ENCODE measurements at regions not wholly inside any gene's neighbourhood (a gene's known extent, or its start where the extent isn't known, plus 50 kb on each side); places are given as distances from the start of the nearest gene placed in this dataset.

DNA sequence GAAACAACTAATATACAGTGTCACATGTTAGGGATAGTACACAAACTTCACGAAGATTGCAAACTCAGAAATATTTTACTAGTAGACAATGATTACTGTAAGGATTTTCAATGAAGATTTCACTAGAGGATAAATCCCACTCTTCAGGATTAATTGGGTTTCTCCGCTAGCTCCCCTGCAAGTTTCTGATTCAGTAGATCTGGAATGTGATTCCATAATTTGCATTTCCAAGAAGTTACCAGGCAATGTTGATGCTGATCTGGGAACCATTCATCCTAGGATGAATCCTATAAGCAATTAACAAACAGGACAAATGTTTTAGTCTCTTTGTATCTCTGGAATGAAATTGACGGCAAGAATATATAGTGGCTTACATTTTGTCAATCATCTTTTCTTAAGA, 272.4 kb downstream of the ALX1 start:
- H4K20me1 ChIP-seq (ENCODE audit: insufficient read depth), result no peaks in the 10 kb centered on the region
- DNase-seq, result no peak
- H3K9ac ChIP-seq, result no peak overlapping the region
- no peaks in the 10 kb centered on the region for H3K79me2 ChIP-seq (ENCODE audit: insufficient read depth)
- H2AFZ ChIP-seq, result no peak overlapping the region
- H3K9me3 ChIP-seq (ENCODE audit: low read depth), result no peaks in the 10 kb centered on the region
- WGBS, 2 experiments (ENCODE audit: low coverage in 1 of 2, low lambda C conversion rate in 2 of 2, missing lambda C conversion rate in 2 of 2), result 87 to 91% methylated on average over 3 of the region's 3 CpGs
- TF ChIP-seq EZH2phosphoT487 (IDR thresholded peaks at IDR 0.05; ENCODE audit: insufficient read depth, low read depth) (no peak), EZH2 (IDR thresholded peaks at IDR 0.05; ENCODE audit: insufficient read depth, poor library complexity, severe bottlenecking) (no peak)
- H3K9me2 ChIP-seq (ENCODE audit: insufficient read depth), result no peaks in the 10 kb centered on the region
- no peaks in the 10 kb centered on the region for H3F3A ChIP-seq (ENCODE audit: insufficient read depth)
- H3K36me3 ChIP-seq (ENCODE audit: low read depth), result no peaks in the 10 kb centered on the region
- H3K4me2 ChIP-seq (ENCODE audit: unreplicated experiment), result no peak overlapping the region
- no peaks in the 10 kb centered on the region for H3K4me1 ChIP-seq (ENCODE audit: insufficient read depth)
- no peaks in the 10 kb centered on the region for H3K27me3 ChIP-seq (replicated peaks; ENCODE audit: insufficient read depth)
- in situ Hi-C loops (cut with MboI), result no loop called here
- no peak overlapping the region for H3K4me3 ChIP-seq
- no peak overlapping the region for H3K27ac ChIP-seq

DNA sequence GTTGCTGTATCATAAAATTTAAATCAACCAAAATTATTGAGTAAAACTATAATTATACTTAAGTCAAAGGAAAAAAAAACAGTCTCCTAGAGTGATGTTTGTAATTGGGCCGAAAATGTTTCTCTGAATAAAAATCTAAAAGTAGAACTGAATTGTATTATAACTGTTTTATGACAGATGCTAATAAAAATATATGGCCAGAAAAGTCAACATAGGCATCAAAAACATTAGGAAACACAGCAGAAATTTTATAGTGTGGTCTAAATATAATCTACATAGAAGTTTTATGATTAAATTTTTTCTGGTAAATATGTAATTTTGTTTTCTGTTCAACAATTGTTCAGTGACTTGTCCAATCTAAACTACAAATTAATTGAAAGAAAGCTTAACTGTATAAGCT, 277.8 kb downstream of the ALX1 start:
- H3K27me3 ChIP-seq (replicated peaks; ENCODE audit: insufficient read depth), result no peaks in the 10 kb centered on the region
- no peak overlapping the region for H3K4me2 ChIP-seq (ENCODE audit: unreplicated experiment)
- no peak overlapping the region for H3K27ac ChIP-seq
- no peak for DNase-seq
- TF ChIP-seq EZH2 (IDR thresholded peaks at IDR 0.05; ENCODE audit: insufficient read depth, poor library complexity, severe bottlenecking) (no peak), EZH2phosphoT487 (IDR thresholded peaks at IDR 0.05; ENCODE audit: insufficient read depth, low read depth) (no peak)
- H2AFZ ChIP-seq, result no peak overlapping the region
- no peaks in the 10 kb centered on the region for H3F3A ChIP-seq (ENCODE audit: insufficient read depth)
- no peak overlapping the region for H3K4me3 ChIP-seq
- no peaks in the 10 kb centered on the region for H3K4me1 ChIP-seq (ENCODE audit: insufficient read depth)
- in situ Hi-C loops (cut with MboI), result no loop called here
- no peaks in the 10 kb centered on the region for H3K9me3 ChIP-seq (ENCODE audit: low read depth)
- H3K36me3 ChIP-seq (ENCODE audit: low read depth), result no peaks in the 10 kb centered on the region
- H3K9ac ChIP-seq, result no peak overlapping the region
- H3K9me2 ChIP-seq (ENCODE audit: insufficient read depth), result no peaks in the 10 kb centered on the region; the same call in 1 of the 2 replicates
- WGBS, 2 experiments (ENCODE audit: low coverage in 1 of 2, low lambda C conversion rate in 2 of 2, missing lambda C conversion rate in 2 of 2), result 88 to 91% methylated on average over 1 of the region's 1 CpG
- H4K20me1 ChIP-seq (ENCODE audit: insufficient read depth), result no peaks in the 10 kb centered on the region
- no peaks in the 10 kb centered on the region for H3K79me2 ChIP-seq (ENCODE audit: insufficient read depth)

DNA sequence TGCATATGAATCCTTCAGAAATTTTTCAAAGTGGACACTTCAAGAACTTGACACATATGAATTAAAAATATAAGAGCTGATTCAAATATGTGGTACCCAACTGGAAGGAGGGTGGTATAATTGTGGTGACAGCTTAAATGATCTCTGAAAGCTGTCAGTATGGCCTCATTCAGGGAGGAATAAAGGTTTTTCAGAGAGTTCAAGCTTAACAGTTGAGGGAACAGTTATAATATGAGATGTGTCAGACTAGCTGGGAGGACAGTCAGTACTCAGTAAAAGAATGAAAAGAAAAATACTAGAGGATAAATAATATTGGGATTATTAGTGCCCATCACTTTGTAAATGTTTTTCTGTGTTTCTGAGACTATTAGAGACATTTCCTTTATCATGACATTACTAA, 277.5 kb downstream of the RASSF9 start:
- Histone ChIP-seq H3K9me3 (ENCODE audit: low read depth) (no peaks in the 10 kb centered on the region), H3K27me3 (replicated peaks; ENCODE audit: insufficient read depth) (no peaks in the 10 kb centered on the region), H3K4me2 (ENCODE audit: unreplicated experiment) (no peak overlapping the region), H3K79me2 (ENCODE audit: insufficient read depth) (no peaks in the 10 kb centered on the region), H3K9ac (no peak overlapping the region), H3K27ac (no peak overlapping the region), H3K9me2 (ENCODE audit: insufficient read depth) (no peaks in the 10 kb centered on the region; the same call in 1 of the 2 replicates), H3K36me3 (ENCODE audit: low read depth) (no peaks in the 10 kb centered on the region), H4K20me1 (ENCODE audit: insufficient read depth) (no peaks in the 10 kb centered on the region), H3K4me1 (ENCODE audit: insufficient read depth) (no peaks in the 10 kb centered on the region), H3F3A (ENCODE audit: insufficient read depth) (no peaks in the 10 kb centered on the region), H3K4me3 (no peak overlapping the region), H2AFZ (peak overlapping the region; percentile 31; the same call in 1 of the 2 replicates)
- in situ Hi-C loops (cut with MboI), result no loop called here
- TF ChIP-seq EZH2phosphoT487 (IDR thresholded peaks at IDR 0.05; ENCODE audit: insufficient read depth, low read depth) (no peak), EZH2 (IDR thresholded peaks at IDR 0.05; ENCODE audit: insufficient read depth, poor library complexity, severe bottlenecking) (no peak)
- DNase-seq, result no peak

DNA sequence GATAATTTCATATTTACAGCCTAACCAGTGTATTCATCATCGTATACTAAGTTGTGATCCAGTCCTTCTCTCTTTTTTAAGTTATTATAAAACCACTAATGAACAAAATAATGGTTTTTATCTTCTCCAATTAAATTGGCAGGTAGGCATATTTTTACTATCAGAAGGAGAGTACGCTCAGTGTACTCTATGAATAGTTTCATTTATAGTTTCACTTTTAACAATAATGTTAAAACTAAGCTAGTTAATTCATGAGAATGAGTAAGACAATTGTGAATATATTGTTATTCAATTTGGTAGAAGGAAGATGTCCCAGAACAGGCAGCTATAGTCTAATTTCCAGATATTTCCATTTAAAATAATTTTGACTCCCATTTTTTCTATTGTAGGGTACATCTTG, 277.1 kb downstream of the RASSF9 start:
- DNase-seq, result no peak
- no peaks in the 10 kb centered on the region for H3K36me3 ChIP-seq (ENCODE audit: low read depth)
- no peaks in the 10 kb centered on the region for H3K27me3 ChIP-seq (replicated peaks; ENCODE audit: insufficient read depth)
- H3K9me3 ChIP-seq (ENCODE audit: low read depth), result no peaks in the 10 kb centered on the region
- no peaks in the 10 kb centered on the region for H3K79me2 ChIP-seq (ENCODE audit: insufficient read depth)
- no peak for TF ChIP-seq EZH2 (IDR thresholded peaks at IDR 0.05; ENCODE audit: insufficient read depth, poor library complexity, severe bottlenecking)
- TF ChIP-seq EZH2phosphoT487 (IDR thresholded peaks at IDR 0.05; ENCODE audit: insufficient read depth, low read depth), result no peak
- H2AFZ ChIP-seq, result peak overlapping the region; percentile 31; the same call in 1 of the 2 replicates
- no peaks in the 10 kb centered on the region for H3F3A ChIP-seq (ENCODE audit: insufficient read depth)
- no peak overlapping the region for H3K27ac ChIP-seq
- H3K4me3 ChIP-seq, result no peak overlapping the region
- H3K4me1 ChIP-seq (ENCODE audit: insufficient read depth), result no peaks in the 10 kb centered on the region
- H3K9ac ChIP-seq, result no peak overlapping the region
- 68 to 79% methylated on average over 2 of the region's 2 CpGs for WGBS, 2 experiments (ENCODE audit: low coverage in 1 of 2, low lambda C conversion rate in 2 of 2, missing lambda C conversion rate in 2 of 2)
- no peak overlapping the region for H3K4me2 ChIP-seq (ENCODE audit: unreplicated experiment)
- no peaks in the 10 kb centered on the region for H4K20me1 ChIP-seq (ENCODE audit: insufficient read depth)
- in situ Hi-C loops (cut with MboI), result no loop called here
- no peaks in the 10 kb centered on the region; the same call in 1 of the 2 replicates for H3K9me2 ChIP-seq (ENCODE audit: insufficient read depth)

DNA sequence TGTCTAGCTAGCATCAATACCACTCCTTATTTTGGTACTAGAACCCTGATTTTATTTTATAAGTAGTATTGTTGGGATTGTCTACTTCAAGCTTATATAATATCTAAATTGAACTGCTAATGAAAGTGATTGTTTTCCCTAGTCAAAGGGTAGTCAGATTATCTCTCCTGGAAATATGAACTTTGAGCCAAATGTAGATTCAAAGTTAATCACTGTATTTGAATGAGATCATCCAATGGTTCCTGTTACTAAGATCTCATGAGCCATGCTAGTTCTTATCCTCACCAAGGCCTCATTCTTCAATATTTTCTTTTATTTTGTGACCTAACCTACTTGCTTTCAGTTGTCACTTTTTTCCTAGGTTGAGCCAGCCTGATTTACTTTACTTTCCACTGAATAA, 276.7 kb downstream of the RASSF9 start:
- H3K27me3 ChIP-seq (replicated peaks; ENCODE audit: insufficient read depth), result no peaks in the 10 kb centered on the region
- H3K4me1 ChIP-seq (ENCODE audit: insufficient read depth), result no peaks in the 10 kb centered on the region
- H3K79me2 ChIP-seq (ENCODE audit: insufficient read depth), result no peaks in the 10 kb centered on the region
- H2AFZ ChIP-seq, result no peak overlapping the region
- no peak for TF ChIP-seq EZH2 (IDR thresholded peaks at IDR 0.05; ENCODE audit: insufficient read depth, poor library complexity, severe bottlenecking)
- TF ChIP-seq EZH2phosphoT487 (IDR thresholded peaks at IDR 0.05; ENCODE audit: insufficient read depth, low read depth), result no peak
- H3K9me3 ChIP-seq (ENCODE audit: low read depth), result no peaks in the 10 kb centered on the region
- no peak overlapping the region for H3K27ac ChIP-seq
- H3K4me2 ChIP-seq (ENCODE audit: unreplicated experiment), result no peak overlapping the region
- H3K4me3 ChIP-seq, result no peak overlapping the region
- no peaks in the 10 kb centered on the region for H3K36me3 ChIP-seq (ENCODE audit: low read depth)
- no peaks in the 10 kb centered on the region; the same call in 1 of the 2 replicates for H3K9me2 ChIP-seq (ENCODE audit: insufficient read depth)
- H3F3A ChIP-seq (ENCODE audit: insufficient read depth), result no peaks in the 10 kb centered on the region
- DNase-seq, result peak; percentile 20
- no peaks in the 10 kb centered on the region for H4K20me1 ChIP-seq (ENCODE audit: insufficient read depth)
- no peak overlapping the region for H3K9ac ChIP-seq
- in situ Hi-C loops (cut with MboI), result no loop called here

All from GM23248 (cell line).